Urinary bladder (tissue), 3 donors: ENCODE measurements at regions not wholly inside any gene's neighbourhood (a gene's known extent, or its start where the extent isn't known, plus 50 kb on each side); places are given as distances from the start of the nearest gene placed in this dataset.
"Not testable (repeated sequence)": the region's sequence is repeated elsewhere in the genome, so short reads cannot be mapped to it uniquely, and the experiment has no call there.

ENCODE experiments used
- DNase-seq: peaks from one replicate; pipeline ENCODE4 v3.0.0-alpha.2; 2015; ENCODE audit errors: extremely low spot score
- H3K27ac ChIP-seq: one replicate; pipeline ENCODE4 v1.5.1; 2013; ENCODE audit warnings: low read depth, mild to moderate bottlenecking, moderate library complexity
- H3K36me3 ChIP-seq: one replicate; pipeline ENCODE4 v1.6.1; 2013; ENCODE audit warnings: mild to moderate bottlenecking, moderate library complexity; ENCODE audit not compliant: insufficient read depth
- H3K4me1 ChIP-seq: one replicate; pipeline ENCODE4 v1.6.1; 2013; ENCODE audit warnings: mild to moderate bottlenecking, moderate library complexity; ENCODE audit not compliant: insufficient read depth
- H3K4me3 ChIP-seq: one replicate; pipeline ENCODE4 v1.5.1; 2013; ENCODE audit warnings: low read depth, low read length
- WGBS: extraction: QIAGEN DNeasy Blood & Tissue Kit; methylation state at CpG from one replicate; pipeline ENCODE4 v1.1.7; 2013; 5-methylcytosine and 5-hydroxymethylcytosine counted together
- donor health status: healthy with polysubstance abuse.
- donor health status: healthy.

DNA sequence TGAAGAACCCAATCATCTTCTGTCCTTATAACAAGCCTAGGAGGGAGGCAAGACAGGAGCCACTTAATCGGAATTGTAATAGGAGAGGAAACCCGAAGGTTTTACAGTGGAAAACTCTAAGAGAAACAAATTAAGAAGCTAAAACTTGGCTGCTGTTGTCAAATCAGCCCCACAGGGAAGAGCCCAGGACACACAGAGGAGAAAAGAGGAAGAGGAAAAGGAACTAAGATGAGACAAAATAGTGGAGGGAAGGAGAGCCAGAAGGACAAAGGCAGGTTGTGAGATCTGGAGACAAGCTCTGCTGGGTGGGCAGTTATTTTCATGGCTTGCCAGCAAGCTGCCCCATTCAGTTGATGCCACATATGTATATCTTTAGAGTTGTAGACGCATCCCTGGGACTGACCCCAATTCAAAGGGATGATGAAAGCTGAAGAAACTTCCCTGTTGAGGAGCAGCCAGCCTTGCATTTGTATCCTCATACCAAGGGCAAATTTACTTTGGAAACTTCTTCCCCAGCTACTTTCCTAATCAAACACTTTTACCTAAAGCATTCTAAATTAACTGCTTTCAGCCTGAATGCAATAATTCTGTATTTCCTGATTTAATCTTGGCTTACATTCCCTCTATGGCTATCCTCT, 499.8 kb upstream of the MEIS1 start:
- Histone ChIP-seq H3K36me3 (no peaks in the 10 kb centered on the region), H3K27ac (no peak overlapping the region), H3K4me1 (no peaks in the 10 kb centered on the region), H3K4me3 (no peak overlapping the region)
- 80% methylated on average over 3 of the region's 3 CpGs for WGBS
- no peak for DNase-seq

DNA sequence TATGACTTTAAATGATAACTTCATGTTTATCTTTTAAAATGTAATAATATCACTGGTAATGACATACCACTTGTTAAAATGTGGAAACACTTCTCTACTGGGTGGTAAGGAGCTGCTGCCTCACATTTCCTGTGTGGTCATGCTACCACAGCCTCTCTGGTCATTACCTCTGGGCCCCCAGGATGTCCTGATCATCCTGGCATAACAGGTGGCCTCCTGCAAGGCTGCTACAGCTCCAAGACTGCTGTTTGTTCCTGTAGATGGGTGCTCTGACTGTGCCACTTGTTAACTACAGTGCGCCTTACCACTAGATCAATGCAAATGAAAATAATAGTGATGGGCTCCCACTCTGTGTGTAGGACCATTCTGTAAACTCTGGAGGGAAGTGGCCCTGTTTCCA, 500.2 kb upstream of the SPRED2 start:
- no peaks in the 10 kb centered on the region for H3K36me3 ChIP-seq
- no peak overlapping the region for H3K4me3 ChIP-seq
- DNase-seq: no peak
- WGBS: 97% methylated on average over 1 of the region's 1 CpG
- no peaks in the 10 kb centered on the region for H3K4me1 ChIP-seq
- H3K27ac ChIP-seq: no peak overlapping the region

DNA sequence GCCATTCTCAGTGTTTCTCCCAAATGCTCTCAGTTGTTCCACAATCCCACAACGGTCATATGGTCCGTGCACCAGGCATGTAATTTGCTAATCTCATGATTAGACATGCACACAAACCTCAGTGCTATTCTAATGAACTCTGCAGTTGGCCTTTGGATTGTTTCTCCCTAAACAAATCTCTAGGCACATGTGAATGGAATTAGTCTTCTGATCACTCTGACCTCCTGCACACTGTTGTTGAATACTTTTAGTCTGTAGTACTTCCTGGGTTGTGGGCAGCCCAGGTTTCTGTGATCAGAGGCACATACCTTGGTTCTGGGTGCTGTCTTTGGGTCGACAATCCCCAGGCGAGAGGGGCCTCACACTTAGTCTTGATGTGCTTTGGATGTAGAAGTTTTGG, 498.7 kb upstream of the SPRED2 start:
- H3K4me3 ChIP-seq: no peak overlapping the region
- H3K36me3 ChIP-seq: no peaks in the 10 kb centered on the region
- DNase-seq: no peak
- no peaks in the 10 kb centered on the region for H3K4me1 ChIP-seq
- WGBS: 77% methylated on average over 4 of the region's 4 CpGs
- H3K27ac ChIP-seq: no peak overlapping the region

DNA sequence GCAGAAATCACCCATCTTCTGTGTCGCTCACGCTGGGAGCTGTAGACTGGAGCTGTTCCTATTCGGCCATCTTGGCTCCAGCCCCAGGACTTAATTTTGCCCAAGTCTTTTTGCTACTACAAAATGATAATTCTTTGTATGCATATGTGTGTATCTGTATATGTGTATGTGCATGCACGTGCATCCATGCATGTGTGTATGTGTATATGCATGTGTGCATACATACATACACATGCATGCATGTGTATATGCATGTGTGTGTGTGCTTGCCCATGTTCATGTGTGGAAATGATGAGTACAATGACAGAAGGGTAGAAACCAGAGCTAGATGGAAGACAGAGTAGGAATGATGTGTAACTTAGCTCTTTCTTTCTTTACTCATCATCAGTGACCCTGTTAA, 497.9 kb upstream of the SPRED2 start:
- no peak overlapping the region for H3K4me3 ChIP-seq
- DNase-seq: no peak
- WGBS: 97% methylated on average over 4 of the region's 4 CpGs

DNA sequence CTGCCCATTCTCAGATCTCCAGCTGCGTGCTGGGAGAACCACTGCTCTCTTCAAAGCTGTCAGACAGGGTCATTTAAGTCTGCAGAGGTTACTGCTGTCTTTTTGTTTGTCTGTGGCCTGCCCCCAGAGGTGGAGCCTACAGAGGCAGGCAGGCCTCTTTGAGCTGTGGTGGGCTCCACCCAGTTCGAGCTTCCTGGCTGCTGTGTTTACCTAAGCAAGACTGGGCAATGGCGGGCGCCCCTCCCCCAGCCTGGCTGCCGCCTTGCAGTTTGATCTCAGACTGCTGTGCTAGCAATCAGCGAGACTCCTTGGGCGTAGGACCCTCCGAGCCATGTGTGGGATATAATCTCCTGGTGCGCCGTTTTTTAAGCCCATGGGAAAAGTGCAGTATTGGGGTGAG, 497.3 kb upstream of the SPRED2 start:
- 85% methylated on average over 8 of the region's 10 CpGs for WGBS
- not testable (repeated sequence) for DNase-seq, H3K4me1 ChIP-seq, H3K4me3 ChIP-seq, H3K27ac ChIP-seq, H3K36me3 ChIP-seq

More for the DNA sequence above, 497.9 kb upstream of the SPRED2 start:
- Histone ChIP-seq H3K27ac (no peak overlapping the region), H3K36me3 (no peaks in the 10 kb centered on the region), H3K4me1 (no peaks in the 10 kb centered on the region)

DNA sequence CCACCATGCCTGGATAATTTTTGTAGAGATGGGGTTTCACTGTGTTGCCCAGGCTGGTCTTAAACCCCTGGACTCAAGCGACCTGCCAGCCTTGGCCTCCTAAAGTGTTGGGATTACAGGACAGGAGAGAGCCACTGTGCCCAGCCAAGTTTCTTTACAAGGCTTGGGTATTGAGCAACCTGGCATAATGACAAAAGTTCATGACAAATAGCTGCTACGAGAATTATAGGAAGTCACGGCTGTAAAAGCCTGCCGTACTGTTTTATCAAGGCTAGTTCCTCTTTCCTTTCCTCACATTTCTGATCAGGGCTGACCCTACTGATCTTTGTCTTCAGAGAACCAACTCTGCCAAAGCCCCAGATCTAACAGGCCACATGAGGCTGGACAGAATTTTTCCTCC, 490.4 kb upstream of the SPRED2 start:
- H3K4me3 ChIP-seq: no peak overlapping the region
- WGBS: 34% methylated on average over 4 of the region's 4 CpGs
- peak; percentile 10 for DNase-seq
- no peaks in the 10 kb centered on the region for H3K36me3 ChIP-seq
- no peak overlapping the region for H3K27ac ChIP-seq
- no peaks in the 10 kb centered on the region for H3K4me1 ChIP-seq

DNA sequence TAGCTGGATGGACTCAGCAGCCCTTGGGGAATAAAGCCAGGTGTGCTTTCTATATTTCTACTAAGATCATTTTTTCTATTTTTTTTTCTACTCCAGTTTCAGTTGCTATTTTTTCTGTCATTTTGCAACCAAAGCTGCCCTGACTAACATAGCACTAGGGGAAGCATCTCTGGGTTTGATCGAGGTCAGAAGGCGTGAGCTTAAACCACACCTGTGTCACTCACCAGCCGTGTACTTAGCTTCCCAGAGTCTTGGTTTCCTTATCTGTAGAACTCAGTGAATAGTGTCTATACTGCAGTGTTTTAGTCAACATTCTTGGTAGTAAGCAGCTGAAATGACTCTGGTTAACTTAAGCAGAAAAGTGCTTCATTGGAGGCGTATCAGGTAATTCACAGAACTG, 489.6 kb upstream of the SPRED2 start:
- H3K4me3 ChIP-seq: no peak overlapping the region
- no peak for DNase-seq
- H3K36me3 ChIP-seq: no peaks in the 10 kb centered on the region
- 61% methylated on average over 4 of the region's 4 CpGs for WGBS
- no peaks in the 10 kb centered on the region for H3K4me1 ChIP-seq
- H3K27ac ChIP-seq: no peak overlapping the region

DNA sequence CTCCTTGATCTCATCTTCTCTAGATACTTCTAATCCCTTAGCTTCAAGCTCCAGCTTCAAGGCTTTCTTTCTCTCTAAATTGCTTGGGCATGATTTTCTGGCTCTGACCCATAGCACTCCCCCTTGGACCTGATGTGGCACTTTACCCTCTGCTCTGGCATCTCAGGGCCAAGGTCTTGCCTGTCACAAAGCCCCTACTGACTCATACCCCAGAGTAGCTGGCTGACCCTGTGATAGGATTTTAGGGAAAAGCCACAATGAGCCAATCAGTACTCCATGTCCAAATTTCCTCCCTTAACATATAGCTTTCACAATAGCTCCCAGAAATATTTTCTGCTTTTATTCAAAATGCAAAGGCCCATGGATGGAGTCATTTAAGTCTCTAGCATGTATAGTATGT, 488.7 kb upstream of the SPRED2 start:
- Histone ChIP-seq H3K4me1 (no peaks in the 10 kb centered on the region), H3K27ac (no peak overlapping the region), H3K4me3 (no peak overlapping the region), H3K36me3 (no peaks in the 10 kb centered on the region)
- DNase-seq: no peak

DNA sequence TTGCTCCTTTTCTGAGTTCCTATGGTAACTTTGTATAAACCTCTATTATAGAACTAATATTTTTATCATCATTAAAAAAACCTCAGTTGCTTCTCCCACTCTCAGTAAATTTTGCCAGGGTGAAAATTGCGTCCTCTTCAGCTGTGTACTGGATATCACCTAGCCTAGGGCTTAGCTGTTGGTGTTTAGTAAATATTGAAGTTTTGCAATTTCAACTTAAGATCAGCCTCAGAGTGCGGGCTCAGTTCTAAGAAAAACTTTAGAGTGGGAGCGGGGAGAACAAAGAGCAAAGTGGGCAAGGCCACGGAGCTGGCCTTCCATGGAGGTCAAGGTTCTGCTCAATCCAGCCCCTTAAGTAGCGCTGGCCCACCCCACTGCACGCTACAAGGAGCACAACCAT, 488.3 kb upstream of the SPRED2 start:
- H3K4me3 ChIP-seq: no peak overlapping the region
- WGBS: 97% methylated on average over 6 of the region's 6 CpGs
- DNase-seq: no peak
- H3K27ac ChIP-seq: no peak overlapping the region
- H3K4me1 ChIP-seq: no peaks in the 10 kb centered on the region
- H3K36me3 ChIP-seq: no peaks in the 10 kb centered on the region

DNA sequence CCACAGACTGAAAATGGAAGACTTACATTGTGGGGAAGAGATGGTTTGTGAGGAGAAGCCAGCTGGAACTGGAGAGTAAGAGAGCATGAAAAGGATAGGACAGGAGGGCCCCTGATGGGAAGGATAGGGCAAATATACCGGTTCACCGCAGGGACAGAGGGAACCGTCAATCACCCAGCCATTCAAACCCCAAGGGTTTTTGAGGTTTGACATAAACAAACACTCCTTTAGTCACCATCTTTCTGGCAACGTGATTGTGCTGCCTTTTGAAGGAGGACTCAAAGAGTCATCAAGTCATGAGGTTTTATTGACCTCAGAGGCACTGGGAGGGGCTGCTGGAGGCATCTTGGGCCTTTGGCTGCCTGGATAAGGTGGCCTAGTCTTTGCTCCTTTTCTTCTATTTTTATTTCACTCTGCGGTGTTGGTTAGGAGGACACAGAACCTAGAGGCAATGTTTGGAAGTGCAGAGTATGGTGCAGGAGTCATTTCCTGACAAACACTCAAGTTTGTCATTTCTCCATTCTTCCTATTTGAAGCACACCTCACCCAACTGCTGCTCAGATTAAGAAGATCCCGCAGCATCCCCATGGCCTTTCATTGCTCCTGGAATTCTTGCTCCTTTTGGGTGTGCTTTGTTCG, 487.3 kb upstream of the SPRED2 start:
- H3K4me3 ChIP-seq: no peak overlapping the region
- 85% methylated on average over 7 of the region's 7 CpGs for WGBS
- no peak overlapping the region for H3K27ac ChIP-seq
- no peaks in the 10 kb centered on the region for H3K36me3 ChIP-seq
- DNase-seq: no peak
- H3K4me1 ChIP-seq: no peaks in the 10 kb centered on the region

DNA sequence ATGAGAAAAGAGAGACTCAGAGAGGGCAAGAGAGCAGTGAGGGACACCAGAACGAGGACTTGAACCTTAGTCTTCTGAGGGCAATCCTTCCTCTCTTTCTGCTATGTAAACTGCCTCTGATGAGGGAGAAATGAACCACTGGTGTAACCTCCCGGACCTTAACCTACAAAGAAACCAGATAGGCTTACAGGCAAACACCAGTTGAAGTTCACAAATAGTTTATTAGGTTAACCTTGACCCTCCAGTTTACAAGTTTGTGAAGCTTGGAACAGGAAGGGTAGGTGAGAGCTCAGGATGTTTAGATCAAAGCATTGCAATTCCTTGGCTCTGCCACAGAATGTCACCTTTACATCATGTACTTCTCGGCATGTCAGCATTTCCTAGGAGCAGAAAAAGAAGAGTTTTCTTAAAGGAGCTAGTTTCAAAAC, 486.4 kb upstream of the SPRED2 start:
- Histone ChIP-seq H3K27ac (no peak overlapping the region), H3K4me3 (no peak overlapping the region), H3K4me1 (no peaks in the 10 kb centered on the region), H3K36me3 (no peaks in the 10 kb centered on the region)
- WGBS: 79% methylated on average over 3 of the region's 3 CpGs
- no peak for DNase-seq

DNA sequence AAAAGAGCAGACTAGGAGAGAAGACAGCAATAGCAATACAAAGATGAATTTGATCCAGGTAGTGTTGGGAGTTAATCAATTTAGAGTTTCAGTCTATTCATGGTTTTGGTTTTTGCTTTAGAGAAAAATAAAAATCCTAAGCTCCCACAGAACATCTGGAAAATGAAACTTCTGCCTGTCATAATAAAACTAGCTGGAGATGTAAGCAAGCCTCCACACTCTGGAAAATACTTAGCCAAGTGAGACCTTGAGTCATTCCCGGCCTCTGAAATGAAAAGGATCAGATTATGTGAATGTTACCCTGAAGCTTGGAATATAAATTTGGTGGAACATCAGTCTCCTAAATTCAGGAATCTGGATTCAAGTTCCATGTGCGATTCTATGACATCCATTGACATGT, 485.6 kb upstream of the SPRED2 start:
- Histone ChIP-seq H3K36me3 (no peaks in the 10 kb centered on the region), H3K27ac (no peak overlapping the region), H3K4me1 (no peaks in the 10 kb centered on the region), H3K4me3 (no peak overlapping the region)
- WGBS: 34% methylated on average over 2 of the region's 2 CpGs
- DNase-seq: no peak

DNA sequence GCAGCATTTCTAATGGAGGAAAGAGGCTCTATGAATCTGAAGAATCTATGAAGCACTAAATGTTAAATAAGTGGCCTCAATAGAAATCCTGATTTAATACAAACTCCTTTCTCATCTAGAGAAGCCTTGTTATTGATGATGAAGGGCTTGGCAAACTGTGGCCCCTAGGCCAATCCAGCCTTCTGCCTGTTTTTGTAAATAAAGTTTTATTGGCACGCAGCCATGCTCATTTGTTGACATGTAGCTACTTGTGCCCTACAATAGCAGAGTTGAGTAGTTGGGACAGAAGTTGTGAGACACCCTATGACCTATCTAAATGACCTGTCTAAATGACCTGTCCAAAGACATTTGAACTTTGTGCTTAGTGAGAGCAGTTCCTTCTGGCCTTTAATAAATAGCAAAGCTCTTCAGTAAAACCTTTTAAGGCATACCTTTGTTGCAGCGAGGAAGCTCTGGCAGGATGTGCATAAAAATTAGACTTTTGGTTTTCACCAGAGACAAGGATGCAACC, 484.4 kb upstream of the SPRED2 start:
- Histone ChIP-seq H3K27ac (no peak overlapping the region), H3K36me3 (no peaks in the 10 kb centered on the region), H3K4me3 (no peak overlapping the region), H3K4me1 (no peaks in the 10 kb centered on the region)
- 98% methylated on average over 2 of the region's 2 CpGs for WGBS
- no peak for DNase-seq

DNA sequence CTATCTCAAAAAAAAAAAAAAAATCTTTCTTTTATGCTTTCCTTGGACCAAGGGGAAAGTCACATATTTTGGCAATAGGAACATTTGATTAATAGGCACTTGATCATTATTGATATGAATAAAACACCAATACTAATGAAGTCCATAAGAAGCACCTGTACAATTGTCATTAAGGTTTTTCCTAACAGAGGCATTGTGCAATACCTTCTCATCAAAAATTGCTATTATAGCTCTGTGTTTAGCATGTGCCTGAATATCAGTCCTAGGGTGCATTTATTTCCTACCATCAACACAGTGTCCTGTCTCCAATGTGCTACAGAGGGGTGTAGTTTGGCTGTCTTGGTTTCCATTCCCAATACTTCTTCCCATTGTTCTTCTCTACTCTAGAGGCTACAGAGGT, 483.8 kb upstream of the SPRED2 start:
- no peak for DNase-seq
- no peaks in the 10 kb centered on the region for H3K36me3 ChIP-seq
- no peak overlapping the region for H3K4me3 ChIP-seq
- no peak overlapping the region for H3K27ac ChIP-seq
- H3K4me1 ChIP-seq: no peaks in the 10 kb centered on the region
